Left colon (tissue), 2 donors: ENCODE measurements at regions not wholly inside any gene's neighbourhood (a gene's known extent, or its start where the extent isn't known, plus 50 kb on each side); places are given as distances from the start of the nearest gene placed in this dataset.
"Not testable (repeated sequence)": the region's sequence is repeated elsewhere in the genome, so short reads cannot be mapped to it uniquely, and the experiment has no call there.

Experiments used
- ATAC-seq: fragments of 200-7000 bp; cut with Tn5 transposase; one replicate; pipeline ENCODE4 v1.9.1; 2020; ENCODE audit warnings: mild to moderate bottlenecking, moderate library complexity
- DNase-seq, 2 donors: peaks; one replicate each; pipeline ENCODE4 v3.0.0-alpha.2; 2020
- intact Hi-C, 2 donors: fragments of 100-400 bp; cut with DNase I in 1 of 2; cut with micrococcal nuclease in 1 of 2; formaldehyde crosslinking; loops; one replicate each; pipeline versions ENCODE4 v1.11.2 to v1.14.0; 2022; cut with DNase I, micrococcal nuclease
- donor health status: DM: no; HTN: no; CAD: no.
- donor health status: DM: yes; HTN: yes; CAD: no.

GRCh38 chr17:53649201-53649600, 173.5 kb upstream of the KIF2B start:
- ATAC-seq, result no peak
- no peak for DNase-seq
- intact Hi-C loops, result no loop called here

- ATAC-seq (no peak), DNase-seq (no peak)
- intact Hi-C loops, result no loop called here
These were observed 175.9 kb upstream of the KIF2B start for GRCh38 chr17:53646835-53647234.

- no peak for ATAC-seq
- intact Hi-C loops, result no loop called here
These were observed 181.9 kb upstream of the KIF2B start for GRCh38 chr17:53640808-53641207.

GRCh38 chr17:53635444-53635843, 187.3 kb upstream of the KIF2B start:
- no peak for DNase-seq
- intact Hi-C loops, result no loop called here
- no peak for ATAC-seq

More at GRCh38 chr17:53640808-53641207, 181.9 kb upstream of the KIF2B start:
- no peak for DNase-seq

- ATAC-seq (no peak), DNase-seq (no peak)
- intact Hi-C loops, result no loop called here
These were observed 188.9 kb upstream of the KIF2B start for GRCh38 chr17:53633856-53634255.

- intact Hi-C loops, result no loop called here
- ATAC-seq (no peak), DNase-seq (no peak)
These were observed 191.2 kb upstream of the KIF2B start for GRCh38 chr17:53631486-53631885.

- DNase-seq, result no peak
- intact Hi-C loops, result no loop called here
- no peak for ATAC-seq
These were observed 192.1 kb upstream of the KIF2B start for GRCh38 chr17:53630638-53631037.

GRCh38 chr17:53630115-53630514, 192.6 kb upstream of the KIF2B start:
- DNase-seq, result no peak
- no peak for ATAC-seq
- intact Hi-C loops, result no loop called here

- DNase-seq (no peak), ATAC-seq (no peak)
- intact Hi-C loops, result no loop called here
These were observed 193.5 kb upstream of the KIF2B start for GRCh38 chr17:53629188-53629587.

GRCh38 chr17:53628011-53628410, 194.7 kb upstream of the KIF2B start:
- DNase-seq, result no peak
- intact Hi-C loops, result no loop called here
- no peak for ATAC-seq

GRCh38 chr17:53627511-53627910, 195.2 kb upstream of the KIF2B start:
- DNase-seq (no peak), ATAC-seq (no peak)
- intact Hi-C loops, result no loop called here

- DNase-seq (no peak), ATAC-seq (no peak)
- intact Hi-C loops, result no loop called here
These were observed 196.4 kb upstream of the KIF2B start for GRCh38 chr17:53626286-53626685.

- DNase-seq (no peak), ATAC-seq (no peak)
- intact Hi-C loops, result no loop called here
These were observed 203.7 kb upstream of the KIF2B start for GRCh38 chr17:53619025-53619424.

- DNase-seq, intact Hi-C loops, ATAC-seq: not testable (repeated sequence)
These were observed 214.5 kb upstream of the KIF2B start for GRCh38 chr17:53608208-53608607.

- no peak for ATAC-seq
- no peak for DNase-seq
- intact Hi-C loops, result no loop called here
These were observed 215.3 kb upstream of the KIF2B start for GRCh38 chr17:53607475-53607874.

GRCh38 chr17:53588317-53588716, 234.4 kb upstream of the KIF2B start:
- DNase-seq, result no peak
- ATAC-seq, result no peak
- intact Hi-C loops, result no loop called here

GRCh38 chr17:53574038-53574437, 248.7 kb upstream of the KIF2B start:
- no peak for ATAC-seq
- no peak for DNase-seq

GRCh38 chr17:53571342-53571741, 251.4 kb upstream of the KIF2B start:
- DNase-seq (no peak), ATAC-seq (no peak)
- intact Hi-C loops, result no loop called here

More at GRCh38 chr17:53574038-53574437, 248.7 kb upstream of the KIF2B start:
- intact Hi-C loops, result no loop called here

- DNase-seq (no peak), ATAC-seq (no peak)
- intact Hi-C loops, result no loop called here
These were observed 252.0 kb upstream of the KIF2B start for GRCh38 chr17:53570731-53571130.

- no peak for ATAC-seq
- no peak for DNase-seq
- intact Hi-C loops, result no loop called here
These were observed 261.8 kb upstream of the KIF2B start for GRCh38 chr17:53560953-53561352.

GRCh38 chr17:53548252-53548651, 274.5 kb upstream of the KIF2B start:
- intact Hi-C loops, result no loop called here
- no peak for ATAC-seq
- DNase-seq, result no peak

- ATAC-seq (no peak), DNase-seq (no peak)
- intact Hi-C loops, result no loop called here
These were observed 279.3 kb upstream of the KIF2B start for GRCh38 chr17:53543472-53543871.
